Astrocyte (in vitro differentiated cells and primary cell): ENCODE measurements at regions not wholly inside any gene's neighbourhood (a gene's known extent, or its start where the extent isn't known, plus 50 kb on each side); places are given as distances from the start of the nearest gene placed in this dataset.

Experiments used
- DNase-seq: peaks from one replicate; pipeline ENCODE4 v3.0.0-alpha.2; 2010; ENCODE audit warnings: low read depth
- FAIRE-seq: peaks from 2 replicates; lab custom pipeline; 2011; peaks lifted over from hg19 to GRCh38; lab: Jason Lieb, UNC
- H2AFZ ChIP-seq: 2 replicates; pipeline ENCODE4 v1.6.0; 2012; ENCODE audit warnings: low read depth, low read length, inconsistent platforms
- H3K27ac ChIP-seq: 2 replicates; pipeline ENCODE4 v1.5.1; 2011; ENCODE audit warnings: low read depth, low read length, inconsistent platforms
- H3K27me3 ChIP-seq: 2 replicates; pipeline ENCODE4 v1.6.0; 2011; ENCODE audit warnings: low read length, inconsistent platforms; ENCODE audit not compliant: insufficient read depth
- H3K36me3 ChIP-seq: 2 replicates; pipeline ENCODE4 v1.5.1; 2011; ENCODE audit warnings: low read length, inconsistent platforms; ENCODE audit not compliant: insufficient read depth
- H3K4me1 ChIP-seq: 2 replicates; pipeline ENCODE4 v1.5.1; 2011; ENCODE audit warnings: low read length, inconsistent platforms; ENCODE audit not compliant: insufficient read depth
- H3K4me2 ChIP-seq: 2 replicates; pipeline ENCODE4 v1.6.0; 2012; ENCODE audit warnings: low read length, inconsistent platforms
- H3K4me3 ChIP-seq: 2 replicates; pipeline ENCODE4 v1.5.1; 2011; ENCODE audit warnings: low read depth, mild to moderate bottlenecking, low read length, inconsistent platforms; ENCODE audit not compliant: insufficient read depth
- H3K79me2 ChIP-seq: 2 replicates; pipeline ENCODE4 v1.6.0; 2012; ENCODE audit warnings: mild to moderate bottlenecking, low read length, inconsistent platforms; ENCODE audit not compliant: insufficient read depth
- H3K9ac ChIP-seq: 2 replicates; pipeline ENCODE4 v1.6.0; 2012; ENCODE audit warnings: mild to moderate bottlenecking, low read length, inconsistent platforms
- H3K9me3 ChIP-seq: 2 replicates; pipeline ENCODE4 v1.5.1; 2012; ENCODE audit warnings: low read depth, mild to moderate bottlenecking, low read length, inconsistent platforms; ENCODE audit not compliant: insufficient read depth
- H4K20me1 ChIP-seq: 2 replicates; pipeline ENCODE4 v1.6.0; 2012; ENCODE audit warnings: low read length, inconsistent platforms; ENCODE audit not compliant: insufficient read depth
- H3K27ac Mint-ChIP-seq: one replicate; pipeline ENCODE4 v1.8.0; 2021; ENCODE audit warnings: mild to moderate bottlenecking, mixed read lengths; ENCODE audit not compliant: unreplicated experiment
- H3K27me3 Mint-ChIP-seq: one replicate; pipeline ENCODE4 v1.8.0; 2021; ENCODE audit warnings: low read depth, mixed read lengths; ENCODE audit not compliant: unreplicated experiment
- H3K36me3 Mint-ChIP-seq: one replicate; pipeline ENCODE4 v1.8.0; 2021; ENCODE audit warnings: low read depth, mixed read lengths; ENCODE audit not compliant: unreplicated experiment
- H3K4me1 Mint-ChIP-seq: one replicate; pipeline ENCODE4 v1.8.0; 2021; ENCODE audit warnings: low read depth, mixed read lengths; ENCODE audit not compliant: unreplicated experiment
- H3K4me3 Mint-ChIP-seq: one replicate; pipeline ENCODE4 v1.8.0; 2021; ENCODE audit warnings: mild to moderate bottlenecking, moderate library complexity, mixed read lengths; ENCODE audit not compliant: unreplicated experiment
- H3K9me3 Mint-ChIP-seq: one replicate; pipeline ENCODE4 v1.8.0; 2021; ENCODE audit warnings: mild to moderate bottlenecking, mixed read lengths; ENCODE audit not compliant: unreplicated experiment
- CTCF ChIP-seq: IDR thresholded peaks from 2 replicates; pipeline ENCODE4 v1.5.1; 2011; ENCODE audit warnings: low read depth, mild to moderate bottlenecking, inconsistent platforms, low read length, moderate library complexity; ENCODE audit not compliant: insufficient read depth
- EZH2 ChIP-seq: IDR thresholded peaks from 2 replicates; pipeline ENCODE4 v1.6.1; 2012; ENCODE audit warnings: mild to moderate bottlenecking, low read length, inconsistent platforms; ENCODE audit not compliant: insufficient read depth

GRCh38 chr17:33904476-33904875 lies 350.6 kb upstream of the CCL2 start:
- Histone ChIP-seq H3K4me3 (no peak overlapping the region), H3K4me1 (no peaks in the 10 kb centered on the region), H3K9me3 (no peaks in the 10 kb centered on the region), H3K27ac (no peak overlapping the region), H3K36me3 (no peaks in the 10 kb centered on the region), H3K79me2 (no peaks in the 10 kb centered on the region), H3K27me3 (no peaks in the 10 kb centered on the region), H3K4me2 (no peak overlapping the region), H2AFZ (no peak overlapping the region), H3K9ac (no peak overlapping the region), H4K20me1 (no peaks in the 10 kb centered on the region)
- Mint-ChIP-seq H3K36me3 (no peaks in the 10 kb centered on the region), H3K4me1 (no peaks in the 10 kb centered on the region), H3K27me3 (peaks cover 16% of the 10 kb centered on the region), H3K9me3 (no peaks in the 10 kb centered on the region), H3K27ac (no peak overlapping the region), H3K4me3 (no peak overlapping the region)
- FAIRE-seq, result no peak
- TF ChIP-seq EZH2, result no peak
- TF ChIP-seq CTCF, result no peak
- no peak for DNase-seq

- no peaks in the 10 kb centered on the region for H3K4me1 Mint-ChIP-seq
- no peak for FAIRE-seq
Observed at GRCh38 chr17:33905338-33905800, 349.7 kb upstream of the CCL2 start.

More at GRCh38 chr17:33905338-33905800, 349.7 kb upstream of the CCL2 start:
- H3K9me3 Mint-ChIP-seq, result no peaks in the 10 kb centered on the region
- H3K9ac ChIP-seq, result no peak overlapping the region
- no peak overlapping the region for H3K4me3 ChIP-seq
- H3K27me3 ChIP-seq, result no peaks in the 10 kb centered on the region
- no peak overlapping the region for H2AFZ ChIP-seq
- peaks cover 11% of the 10 kb centered on the region for H3K27me3 Mint-ChIP-seq
- no peak overlapping the region for H3K27ac ChIP-seq
- H3K79me2 ChIP-seq, result no peaks in the 10 kb centered on the region
- DNase-seq, result no peak
- H3K27ac Mint-ChIP-seq, result no peak overlapping the region
- no peak overlapping the region for H3K4me3 Mint-ChIP-seq
- no peaks in the 10 kb centered on the region for H3K9me3 ChIP-seq
- H3K36me3 Mint-ChIP-seq, result no peaks in the 10 kb centered on the region
- TF ChIP-seq EZH2 (no peak), CTCF (no peak)
- H4K20me1 ChIP-seq, result no peaks in the 10 kb centered on the region
- H3K4me1 ChIP-seq, result no peaks in the 10 kb centered on the region
- H3K36me3 ChIP-seq, result no peaks in the 10 kb centered on the region
- no peak overlapping the region for H3K4me2 ChIP-seq
